Activated CD4-positive, alpha-beta T cell treated with anti-CD3 and anti-CD28 coated beads for 4 hours (primary cell): ENCODE measurements at regions not wholly inside any gene's neighbourhood (a gene's known extent, or its start where the extent isn't known, plus 50 kb on each side); places are given as distances from the start of the nearest gene placed in this dataset.

Source experiments
- DNase-seq, 2 donors: peaks; one replicate each; pipeline ENCODE4 v3.0.0-alpha.2; 2020

- no peak for DNase-seq
Observed at GRCh38 chrY:15162211-15162610, 637.9 kb downstream of the NLGN4Y start.

- DNase-seq, result no peak
Observed at GRCh38 chrY:15179890-15180289, 655.6 kb downstream of the NLGN4Y start.

- DNase-seq, result no peak
Observed at GRCh38 chrY:15229056-15229455, 704.7 kb downstream of the NLGN4Y start.

DNA sequence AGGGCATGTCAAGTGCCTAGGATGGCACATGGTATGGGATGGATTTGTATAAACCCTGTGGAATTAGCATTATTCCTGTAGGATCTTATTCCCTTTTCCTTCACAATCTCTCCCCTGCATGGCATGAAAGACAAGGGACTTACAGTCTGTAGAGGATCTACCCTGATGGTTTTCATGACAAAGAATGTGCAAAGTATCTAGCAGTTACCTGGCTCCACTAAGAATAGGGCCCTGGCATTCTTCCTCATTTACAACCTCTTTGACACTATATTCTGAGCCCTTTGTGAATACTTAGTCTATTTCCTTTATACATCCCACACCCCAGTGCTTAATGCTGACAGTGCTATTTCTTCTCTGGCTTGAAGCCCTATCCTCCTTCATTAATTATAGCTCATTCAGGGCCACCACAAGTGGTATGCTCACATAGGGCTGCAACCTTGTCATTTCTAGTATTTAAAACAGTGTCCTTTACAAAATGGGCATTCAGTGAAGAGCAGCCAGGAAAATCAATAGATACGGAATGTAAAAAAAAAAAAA lies 715.3 kb downstream of the NLGN4Y start:
- DNase-seq, result no peak

- no peak for DNase-seq
Observed at GRCh38 chrY:15259286-15259685, 735.0 kb downstream of the NLGN4Y start.

- DNase-seq, result no peak
Observed at GRCh38 chrY:15286572-15286971, 762.2 kb downstream of the NLGN4Y start.

- no peak for DNase-seq
Observed at GRCh38 chrY:15289821-15290220, 765.5 kb downstream of the NLGN4Y start.

GRCh38 chrY:15292881-15293280 lies 768.6 kb downstream of the NLGN4Y start:
- no peak for DNase-seq

- DNase-seq, result no peak
Observed at GRCh38 chrY:15301879-15302278, 777.5 kb downstream of the NLGN4Y start.

DNA sequence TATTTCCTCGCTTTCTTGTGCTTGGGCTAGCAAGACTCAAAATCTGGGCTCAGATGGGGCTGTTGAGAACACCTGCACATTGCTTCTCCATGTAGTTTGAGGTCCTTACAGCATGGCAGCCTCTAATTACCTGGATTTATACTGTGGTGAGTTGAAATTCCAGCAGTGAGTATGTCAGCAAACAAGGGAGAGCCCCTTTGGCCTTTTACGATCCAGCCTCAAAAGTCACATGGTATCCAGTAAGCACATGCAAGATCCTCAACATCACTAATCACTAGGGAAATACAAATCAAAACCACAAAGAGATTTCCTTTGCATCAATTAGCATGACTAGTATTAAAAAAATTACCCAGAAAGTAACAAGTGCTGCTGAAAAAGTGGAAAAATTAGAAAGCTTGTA lies 787.8 kb downstream of the NLGN4Y start:
- DNase-seq, result no peak

DNA sequence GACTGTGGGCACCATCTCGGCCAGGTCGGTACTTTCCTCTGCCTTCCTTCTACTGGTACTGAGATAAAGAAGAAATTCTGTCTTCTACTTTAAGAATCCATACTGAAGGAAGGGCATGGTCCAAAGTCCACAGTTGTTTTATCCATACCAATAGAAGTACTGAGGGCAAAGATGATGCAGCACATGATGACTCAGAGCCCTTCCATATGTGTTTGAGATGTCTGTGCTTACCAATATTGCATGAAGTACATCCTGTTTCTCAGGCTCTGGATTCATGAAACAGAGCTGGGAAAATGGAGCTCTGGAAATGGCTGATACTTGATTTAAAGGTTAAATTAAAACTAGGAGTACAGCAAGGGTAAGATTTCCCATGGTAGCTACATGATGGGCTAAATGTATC lies 799.9 kb downstream of the NLGN4Y start:
- DNase-seq, result no peak

GRCh38 chrY:15325201-15325600 lies 800.9 kb downstream of the NLGN4Y start:
- DNase-seq, result no peak

DNA sequence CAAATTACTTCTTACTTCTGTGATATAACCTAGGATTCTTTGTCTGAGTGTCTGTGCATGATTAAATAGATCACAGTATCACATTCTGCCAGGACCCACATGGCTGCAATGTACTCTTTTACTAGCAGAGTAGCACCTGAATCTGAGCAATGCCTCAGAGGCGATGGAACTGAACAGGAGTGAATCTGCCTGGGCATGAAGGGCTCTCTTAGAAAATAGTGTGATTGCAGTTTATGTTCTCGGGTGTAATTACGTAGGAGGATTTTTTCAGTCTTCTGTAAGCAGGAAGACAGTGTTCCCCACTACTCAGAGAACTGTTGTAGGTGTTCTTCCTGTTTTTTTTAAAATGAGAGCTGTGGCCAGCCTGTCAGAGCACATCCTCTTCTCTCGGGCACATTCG lies 802.3 kb downstream of the NLGN4Y start:
- no peak for DNase-seq

DNA sequence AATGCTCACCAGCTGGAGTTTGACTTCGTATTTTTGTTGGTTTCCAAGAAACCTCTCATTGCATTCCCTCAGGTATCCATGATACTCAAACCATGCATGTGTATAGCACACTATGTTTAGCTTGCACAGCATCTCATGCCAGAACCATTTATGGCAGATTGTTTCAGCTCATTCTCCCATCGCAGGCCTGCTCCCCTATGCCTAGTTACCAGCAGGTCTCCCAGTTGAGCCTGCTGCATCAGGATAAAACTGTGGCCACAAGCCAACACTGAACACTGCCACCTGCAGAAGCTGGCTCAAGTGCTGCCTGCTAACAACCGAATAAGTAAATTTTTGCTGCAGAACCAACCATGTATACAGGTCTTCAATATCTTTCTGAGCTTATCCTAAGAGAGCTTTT lies 804.5 kb downstream of the NLGN4Y start:
- no peak for DNase-seq

GRCh38 chrY:15343522-15343921 lies 819.2 kb downstream of the NLGN4Y start:
- DNase-seq, result no peak

DNA sequence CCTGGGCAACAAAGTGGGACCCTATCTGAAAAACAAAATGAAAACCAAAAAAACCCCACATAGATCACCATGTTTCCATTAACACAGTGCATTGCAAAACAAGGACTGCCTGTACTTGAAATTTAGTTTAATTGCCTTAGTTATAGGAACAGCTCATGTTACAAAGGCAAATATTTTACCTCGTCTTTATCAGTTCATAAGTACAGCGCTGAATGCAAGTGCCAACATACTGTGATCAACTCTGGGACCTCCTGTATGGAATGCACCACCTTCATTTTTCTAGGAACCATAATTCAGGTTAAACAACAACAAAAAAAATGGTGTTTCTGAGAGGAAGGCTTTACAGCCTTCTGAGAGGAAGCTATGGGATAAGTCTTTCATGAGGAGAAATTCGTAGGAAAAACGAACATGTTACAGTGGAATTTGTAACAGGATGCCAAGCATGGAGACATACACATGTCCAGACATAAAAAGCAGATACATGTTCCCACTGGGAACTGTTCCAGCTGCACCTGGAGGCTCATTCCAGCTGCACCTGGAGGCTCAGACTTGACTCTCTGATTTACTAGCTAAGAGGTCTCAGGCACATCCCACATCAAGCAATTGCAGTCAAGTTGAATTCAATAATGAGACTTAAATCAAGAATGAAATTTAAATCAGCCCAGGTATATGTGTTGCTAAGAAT lies 821.3 kb downstream of the NLGN4Y start:
- DNase-seq, result no peak

GRCh38 chrY:15349351-15349750 lies 825.0 kb downstream of the NLGN4Y start:
- DNase-seq, result no peak

- DNase-seq, result peak in 1 of 2 donors; percentile 0
Observed at GRCh38 chrY:15355321-15355720, 831.0 kb downstream of the NLGN4Y start.

DNA sequence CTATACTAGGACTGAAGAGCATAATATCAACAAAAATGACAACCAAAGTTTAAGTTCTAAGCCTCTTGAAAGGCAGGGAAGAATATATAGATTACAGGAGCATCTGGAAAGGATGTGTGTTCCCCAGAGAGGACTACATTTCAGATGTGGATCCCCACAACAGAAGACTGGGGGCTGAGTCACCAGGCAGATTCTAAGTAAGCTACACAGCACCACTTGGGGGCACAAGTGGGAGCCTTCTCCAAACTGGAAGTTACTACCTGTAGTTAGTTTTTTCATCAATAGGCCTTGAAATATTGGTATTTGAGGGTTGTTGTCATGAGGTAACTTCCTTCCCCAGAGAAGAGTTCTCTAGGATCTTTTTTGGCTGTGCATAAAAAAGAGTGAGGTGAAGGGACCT lies 836.1 kb downstream of the NLGN4Y start:
- no peak for DNase-seq

DNA sequence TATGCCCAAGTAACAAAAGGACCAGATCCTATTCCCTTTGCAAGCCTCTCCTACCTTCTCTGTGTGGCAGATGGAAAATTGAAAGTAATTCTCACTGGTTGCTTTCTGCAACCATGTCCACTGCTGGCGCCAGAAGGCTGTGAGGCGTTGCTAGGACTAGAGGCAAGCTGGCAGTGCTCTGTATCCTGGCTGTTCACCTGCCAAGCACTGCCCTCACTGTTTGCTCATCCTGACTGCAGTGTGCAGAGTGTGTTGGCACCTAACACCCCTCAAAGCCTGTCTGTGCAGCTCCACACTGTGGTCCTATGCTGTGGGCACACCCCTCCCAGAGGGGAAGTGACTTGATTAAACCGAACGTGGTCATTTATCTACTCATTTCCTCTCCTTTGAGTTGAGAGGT lies 840.7 kb downstream of the NLGN4Y start:
- no peak for DNase-seq

DNA sequence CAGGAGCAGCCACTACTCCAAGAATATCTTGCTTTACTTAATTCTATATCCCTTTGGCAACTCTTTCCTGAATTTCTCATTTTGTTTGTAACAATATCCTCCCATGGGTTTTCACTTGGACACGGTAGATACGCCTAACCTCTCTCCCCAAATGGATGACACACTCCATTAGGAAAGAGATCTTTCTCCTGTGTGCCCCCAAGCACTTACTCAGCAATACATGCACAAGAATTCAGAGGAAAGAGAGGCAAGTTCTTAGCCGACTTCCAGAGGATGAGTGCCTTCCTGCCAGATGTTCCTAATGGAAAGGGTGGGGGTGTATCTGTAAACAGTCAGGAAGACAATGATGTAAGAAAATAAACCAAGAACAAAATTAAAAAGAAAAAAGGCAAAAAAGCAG lies 844.5 kb downstream of the NLGN4Y start:
- DNase-seq, result no peak

DNA sequence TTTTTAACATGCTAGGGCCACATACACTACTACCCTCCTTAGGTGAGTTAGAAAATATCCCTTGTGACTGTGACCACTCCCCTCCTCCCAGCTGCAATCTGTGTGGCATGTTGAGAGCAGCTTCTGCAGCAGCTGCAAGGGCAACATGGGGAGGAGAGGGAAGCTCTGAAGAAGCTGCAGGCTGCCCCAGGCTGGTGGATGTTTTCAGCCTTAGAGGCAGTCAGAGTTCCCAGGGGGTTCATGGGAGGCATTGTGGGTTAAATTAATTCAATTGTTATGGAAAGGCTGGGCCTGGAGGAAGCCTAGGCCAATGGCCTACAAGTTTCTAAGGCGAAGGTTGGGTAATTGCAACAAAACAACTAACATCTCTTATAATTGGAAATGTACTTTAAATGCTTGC lies 860.8 kb downstream of the NLGN4Y start:
- no peak for DNase-seq

DNA sequence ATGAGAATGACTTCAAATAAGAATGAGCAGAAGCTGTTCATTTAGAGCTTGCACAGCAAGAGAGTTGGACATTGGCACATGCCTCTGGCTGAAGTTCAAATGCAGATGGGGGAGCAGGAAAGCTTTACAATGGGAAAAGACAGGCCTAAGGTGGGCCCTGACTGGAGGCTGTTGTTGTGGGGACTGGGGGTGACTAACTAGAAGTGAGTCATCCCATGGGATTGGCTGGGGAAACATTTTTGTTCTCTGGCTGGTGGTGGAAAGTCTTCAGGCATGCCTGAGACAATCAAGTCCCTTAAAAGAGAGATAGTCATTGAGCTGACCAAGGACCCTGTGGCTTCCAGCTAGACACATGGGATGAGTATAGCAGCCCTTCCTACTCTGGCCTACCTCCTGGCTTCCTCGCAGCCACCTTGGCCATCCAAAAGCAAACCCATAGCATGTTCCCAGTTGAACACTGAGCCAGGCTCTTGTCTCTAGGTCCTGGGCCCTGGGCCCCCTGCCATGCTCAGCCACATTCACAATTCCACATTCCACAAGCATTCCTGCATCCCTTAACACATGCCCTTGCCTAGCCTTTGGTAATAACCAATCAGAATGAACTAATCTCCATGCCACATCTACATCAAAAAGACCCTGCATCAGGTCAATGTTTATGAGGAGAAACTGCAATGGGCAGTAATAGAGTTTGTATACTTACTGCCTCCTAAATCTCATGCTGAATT lies 873.4 kb downstream of the NLGN4Y start:
- DNase-seq, result no peak

DNA sequence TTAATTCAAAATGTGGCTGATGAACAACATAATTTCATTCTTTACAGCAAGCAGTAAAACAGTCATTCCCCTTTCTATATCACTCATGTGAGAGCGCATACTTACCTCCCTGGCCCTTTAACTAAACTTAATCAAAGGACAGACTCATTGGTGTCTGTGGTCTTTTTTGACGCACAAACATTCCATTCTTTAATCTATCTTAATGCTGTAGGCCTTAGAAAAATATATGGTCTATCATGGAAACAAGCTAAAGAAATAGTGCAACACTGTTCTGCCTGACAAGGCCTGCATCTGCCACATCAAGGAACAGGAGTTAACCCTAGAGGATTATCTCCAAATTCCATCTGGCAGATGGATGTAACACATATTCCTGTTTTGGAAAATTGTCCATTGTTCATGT lies 878.1 kb downstream of the NLGN4Y start:
- no peak for DNase-seq

DNA sequence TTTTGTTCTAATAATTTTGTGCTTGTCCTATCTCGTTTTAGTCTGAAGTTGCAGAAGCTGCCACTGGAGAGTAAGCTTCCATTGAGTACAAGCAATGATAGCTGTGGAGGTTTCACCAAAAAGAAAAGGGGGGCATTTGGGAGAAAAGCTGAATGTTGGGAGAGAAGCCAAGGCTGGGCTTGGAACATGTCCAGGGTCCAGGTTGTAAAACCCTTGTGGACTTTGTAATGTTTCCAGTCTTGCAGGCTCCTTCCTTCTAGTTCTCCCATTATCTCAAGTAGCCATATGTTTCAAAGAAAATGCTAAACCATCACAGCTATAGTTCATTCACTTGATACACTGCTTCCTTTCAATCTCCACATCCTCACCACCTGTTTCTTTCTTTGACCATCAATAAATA lies 880.2 kb downstream of the NLGN4Y start:
- no peak for DNase-seq
